Tongue (tissue), 1 donor: ENCODE measurements at regions not wholly inside any gene's neighbourhood (a gene's known extent, or its start where the extent isn't known, plus 50 kb on each side); places are given as distances from the start of the nearest gene placed in this dataset.

Experiments used
- DNase-seq: peaks from one replicate; pipeline ENCODE4 v3.0.0-alpha.2; 2015

GRCh38 chr2:195406886-195407603 is 250.0 kb upstream of the SLC39A10 start:
- no peak for DNase-seq

- no peak for DNase-seq
Measured at GRCh38 chr2:195404651-195405050, 252.4 kb upstream of the SLC39A10 start.

GRCh38 chr2:195396479-195396878 is 260.5 kb upstream of the SLC39A10 start:
- no peak for DNase-seq

GRCh38 chr2:195395362-195395761 is 261.7 kb upstream of the SLC39A10 start:
- DNase-seq = no peak

- DNase-seq = no peak
Measured at GRCh38 chr2:195392446-195393336, 264.3 kb upstream of the SLC39A10 start.

- no peak for DNase-seq
Measured at GRCh38 chr2:195390686-195391321, 266.2 kb upstream of the SLC39A10 start.

GRCh38 chr2:195388028-195388427 is 269.0 kb upstream of the SLC39A10 start:
- no peak for DNase-seq

GRCh38 chr2:195382186-195382585 is 274.8 kb upstream of the SLC39A10 start:
- no peak for DNase-seq

- no peak for DNase-seq
Measured at GRCh38 chr2:195370167-195370943, 286.7 kb upstream of the SLC39A10 start.

- DNase-seq = no peak
Measured at GRCh38 chr2:195369218-195369587, 287.8 kb upstream of the SLC39A10 start.

GRCh38 chr2:195368249-195369217 is 288.5 kb upstream of the SLC39A10 start:
- peak; percentile 15 for DNase-seq

GRCh38 chr2:195367809-195368208 is 289.2 kb upstream of the SLC39A10 start:
- DNase-seq = no peak

GRCh38 chr2:195364015-195364965 is 292.7 kb upstream of the SLC39A10 start:
- no peak for DNase-seq

- DNase-seq = no peak
Measured at GRCh38 chr2:195363496-195363895, 293.5 kb upstream of the SLC39A10 start.

GRCh38 chr2:195360242-195360641 is 296.8 kb upstream of the SLC39A10 start:
- no peak for DNase-seq

GRCh38 chr2:195359043-195359735 is 297.8 kb upstream of the SLC39A10 start:
- DNase-seq = no peak

- no peak for DNase-seq
Measured at GRCh38 chr2:195356920-195357440, 300.0 kb upstream of the SLC39A10 start.

GRCh38 chr2:195356026-195356425 is 301.0 kb upstream of the SLC39A10 start:
- no peak for DNase-seq

- no peak for DNase-seq
Measured at GRCh38 chr2:195352581-195352980, 304.4 kb upstream of the SLC39A10 start.
